Hepatocyte (in vitro differentiated cells): ENCODE measurements at regions not wholly inside any gene's neighbourhood (a gene's known extent, or its start where the extent isn't known, plus 50 kb on each side); places are given as distances from the start of the nearest gene placed in this dataset.

Source experiments
- CTCF ChIP-seq: fragments of 200-600 bp; sonication (generic); IDR thresholded peaks from 2 replicates; pipeline ENCODE4 v1.5.1; 2016; ENCODE audit warnings: antibody characterized with exemption, mild to moderate bottlenecking; ENCODE audit not compliant: poor library complexity
- EZH2phosphoT487 ChIP-seq: fragments of 200-600 bp; sonication (generic); IDR thresholded peaks from one replicate; pipeline ENCODE4 v1.6.1; 2018; ENCODE audit warnings: antibody characterized with exemption, mild to moderate bottlenecking, low read depth, moderate library complexity; ENCODE audit not compliant: unreplicated experiment, severe bottlenecking

- TF ChIP-seq CTCF (peak; percentile 32), EZH2phosphoT487 (no peak)
Measured at GRCh38 chr7:55271069-55271626, 94.0 kb upstream of the LANCL2 start.
